GM12874 (cell line): ENCODE measurements at regions not wholly inside any gene's neighbourhood (a gene's known extent, or its start where the extent isn't known, plus 50 kb on each side); places are given as distances from the start of the nearest gene placed in this dataset.

Experiments
- TF ChIP-seq, protein P1 (sequence below): IDR thresholded peaks from 2 replicates; pipeline ENCODE4 v1.5.1; 2011; ENCODE audit warnings: low read depth, mild to moderate bottlenecking, control low read depth, low read length, moderate library complexity; ENCODE audit not compliant: insufficient read depth

- TF ChIP-seq, protein P1, sequence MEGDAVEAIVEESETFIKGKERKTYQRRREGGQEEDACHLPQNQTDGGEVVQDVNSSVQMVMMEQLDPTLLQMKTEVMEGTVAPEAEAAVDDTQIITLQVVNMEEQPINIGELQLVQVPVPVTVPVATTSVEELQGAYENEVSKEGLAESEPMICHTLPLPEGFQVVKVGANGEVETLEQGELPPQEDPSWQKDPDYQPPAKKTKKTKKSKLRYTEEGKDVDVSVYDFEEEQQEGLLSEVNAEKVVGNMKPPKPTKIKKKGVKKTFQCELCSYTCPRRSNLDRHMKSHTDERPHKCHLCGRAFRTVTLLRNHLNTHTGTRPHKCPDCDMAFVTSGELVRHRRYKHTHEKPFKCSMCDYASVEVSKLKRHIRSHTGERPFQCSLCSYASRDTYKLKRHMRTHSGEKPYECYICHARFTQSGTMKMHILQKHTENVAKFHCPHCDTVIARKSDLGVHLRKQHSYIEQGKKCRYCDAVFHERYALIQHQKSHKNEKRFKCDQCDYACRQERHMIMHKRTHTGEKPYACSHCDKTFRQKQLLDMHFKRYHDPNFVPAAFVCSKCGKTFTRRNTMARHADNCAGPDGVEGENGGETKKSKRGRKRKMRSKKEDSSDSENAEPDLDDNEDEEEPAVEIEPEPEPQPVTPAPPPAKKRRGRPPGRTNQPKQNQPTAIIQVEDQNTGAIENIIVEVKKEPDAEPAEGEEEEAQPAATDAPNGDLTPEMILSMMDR = no peak
Measured at GRCh38 chr4:104395168-104395614, 99.5 kb downstream of the CXXC4 start.

- TF ChIP-seq, protein P1 = no peak
Measured at GRCh38 chr4:104394406-104395167, 100.1 kb downstream of the CXXC4 start.

DNA sequence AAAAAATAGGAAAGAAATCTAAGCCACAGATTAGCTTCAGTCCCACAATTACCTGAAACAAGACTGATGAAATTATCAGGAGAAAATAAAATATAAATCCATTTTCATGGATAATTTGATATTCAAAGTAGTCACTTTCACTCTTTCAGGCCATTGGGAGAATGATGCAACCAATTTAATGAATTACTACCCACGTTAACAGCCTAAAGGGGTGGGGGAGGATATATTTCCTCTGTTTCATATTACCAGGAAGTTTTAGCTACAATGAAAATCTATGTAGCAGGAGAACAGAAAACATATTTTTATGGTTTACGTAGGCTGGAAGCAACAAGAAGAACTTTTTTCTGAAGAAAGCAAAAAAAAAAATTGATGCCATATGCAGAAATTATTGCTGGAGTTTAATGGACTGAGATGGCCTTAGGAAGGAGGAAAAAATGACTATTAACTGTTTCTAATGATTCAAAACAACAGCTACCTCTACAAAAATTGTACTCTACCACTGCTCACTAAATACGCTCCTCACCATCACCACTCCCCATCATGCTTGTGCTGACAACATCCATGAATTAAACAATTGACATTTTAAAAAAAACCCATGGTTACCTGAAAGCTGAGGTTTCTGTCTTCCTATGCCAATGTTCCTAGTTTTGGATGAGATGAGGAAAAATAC, 100.9 kb downstream of the CXXC4 start:
- TF ChIP-seq, protein P1 = no peak

- TF ChIP-seq, protein P1 = no peak
Measured at GRCh38 chr4:104385713-104386112, 109.0 kb downstream of the CXXC4 start.

GRCh38 chr4:104382961-104383360, 111.7 kb downstream of the CXXC4 start:
- TF ChIP-seq, protein P1 = no peak

DNA sequence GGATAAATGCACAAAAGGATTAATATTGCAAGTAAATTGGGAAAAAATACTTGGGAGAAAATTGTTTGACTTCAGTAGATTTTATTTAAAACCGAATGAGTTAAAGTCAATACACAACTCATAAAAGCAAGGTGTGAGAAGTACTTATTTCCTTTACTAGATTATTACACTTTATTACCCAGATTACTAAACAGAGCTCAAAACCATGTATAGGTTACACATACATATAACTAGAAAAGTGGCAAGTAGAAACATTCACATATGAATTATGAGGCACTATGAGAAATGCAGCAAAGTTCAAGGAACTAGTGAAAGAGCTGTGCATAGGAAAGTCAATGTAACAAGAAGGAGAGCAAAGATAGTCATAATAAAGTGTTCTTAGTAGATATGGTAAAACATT, 113.0 kb downstream of the CXXC4 start:
- TF ChIP-seq, protein P1 = no peak

- TF ChIP-seq, protein P1 = no peak
Measured at GRCh38 chr4:104365618-104366017, 129.1 kb downstream of the CXXC4 start.
